Activated T-cell treated with anti-CD3 and anti-CD28 coated beads for 1 hour (primary cell): ENCODE measurements at regions not wholly inside any gene's neighbourhood (a gene's known extent, or its start where the extent isn't known, plus 50 kb on each side); places are given as distances from the start of the nearest gene placed in this dataset.

Source experiments
- DNase-seq: peaks from one replicate; pipeline ENCODE4 v3.0.0-alpha.2; 2020; ENCODE audit warnings: low read depth

DNA sequence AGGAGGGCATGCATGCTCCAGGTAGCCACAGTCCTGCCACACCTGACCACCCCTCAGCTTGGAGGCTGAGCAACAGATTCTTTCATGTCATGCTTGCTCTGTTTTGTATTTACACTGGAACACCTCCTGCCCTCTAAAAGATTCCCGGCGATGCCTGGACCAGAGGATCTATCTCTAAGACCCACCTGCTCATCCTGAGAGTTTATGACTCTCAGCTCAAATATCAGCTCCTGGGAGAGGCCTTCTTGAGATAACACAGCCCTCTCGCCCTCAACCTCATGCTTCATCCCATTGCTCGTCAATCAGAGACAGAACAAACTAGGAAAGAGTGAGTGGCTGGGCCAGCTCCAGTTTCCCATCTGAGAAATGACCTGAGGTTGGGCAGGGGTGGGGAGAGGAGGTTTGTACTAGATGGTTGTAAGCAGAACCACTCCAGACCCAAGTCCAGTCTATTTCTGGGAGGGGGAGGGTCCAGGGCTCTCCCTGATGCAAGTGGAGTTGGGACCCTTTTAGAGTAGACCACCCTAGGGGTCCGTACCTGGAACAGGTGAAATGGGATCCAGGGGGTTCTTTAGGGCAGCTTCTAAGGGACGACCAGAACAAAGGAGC is 524.5 kb downstream of the MATN1 start:
- no peak for DNase-seq

DNA sequence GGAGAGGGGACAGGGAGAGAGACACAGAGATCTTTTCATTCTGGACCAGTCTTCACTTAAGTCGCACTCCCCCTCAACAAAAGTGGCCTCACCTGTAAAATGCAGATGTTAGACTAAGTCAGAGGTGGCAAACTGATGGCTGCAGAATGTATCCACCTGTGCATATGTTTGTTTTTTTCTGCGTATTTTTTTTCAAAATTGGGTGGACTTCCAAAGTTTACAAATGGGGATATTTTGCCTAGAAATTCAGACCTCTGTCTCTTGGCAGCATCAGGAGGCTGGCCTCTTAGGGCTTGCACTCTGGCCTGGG is 525.0 kb downstream of the MATN1 start:
- no peak for DNase-seq

DNA sequence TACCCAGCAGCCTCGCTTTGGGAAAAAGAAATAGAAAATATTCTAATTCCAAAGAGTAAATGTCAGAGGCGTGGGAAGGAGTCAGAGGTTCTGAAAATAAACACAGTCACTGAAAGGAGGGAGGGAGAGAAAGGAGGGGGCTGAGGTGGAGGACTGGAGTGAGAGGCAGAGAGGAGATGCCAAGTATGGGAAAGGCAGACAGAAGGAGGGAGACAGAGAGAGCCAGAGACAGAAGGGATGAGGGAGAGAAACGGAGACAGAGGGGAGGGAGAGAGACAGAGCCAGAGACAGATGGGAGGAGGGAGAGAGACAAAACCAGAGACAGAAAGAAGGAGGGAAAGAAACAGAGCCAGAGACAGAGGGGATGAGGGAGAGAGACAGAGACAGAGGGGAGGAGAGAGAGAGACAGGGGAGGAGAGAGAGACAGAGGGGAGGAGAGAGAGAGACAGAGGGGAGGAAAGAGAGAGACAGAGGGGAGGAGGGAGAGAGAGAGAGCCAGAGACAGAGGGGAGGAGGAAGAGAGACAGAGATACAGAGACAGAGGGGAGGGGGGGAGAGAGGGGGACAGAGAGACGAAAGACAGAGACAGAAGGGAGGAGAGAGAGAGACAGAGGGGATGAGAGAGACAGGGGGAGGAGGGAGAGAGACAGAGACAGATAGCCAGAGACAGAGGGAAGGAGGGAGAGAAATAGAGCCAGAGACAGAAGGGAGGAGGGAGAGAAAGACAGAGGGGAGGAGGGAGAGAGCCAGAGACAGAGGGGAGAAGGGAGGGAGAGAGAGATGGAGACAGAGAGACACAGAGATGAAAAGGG is 525.5 kb downstream of the MATN1 start:
- no peak for DNase-seq

DNA sequence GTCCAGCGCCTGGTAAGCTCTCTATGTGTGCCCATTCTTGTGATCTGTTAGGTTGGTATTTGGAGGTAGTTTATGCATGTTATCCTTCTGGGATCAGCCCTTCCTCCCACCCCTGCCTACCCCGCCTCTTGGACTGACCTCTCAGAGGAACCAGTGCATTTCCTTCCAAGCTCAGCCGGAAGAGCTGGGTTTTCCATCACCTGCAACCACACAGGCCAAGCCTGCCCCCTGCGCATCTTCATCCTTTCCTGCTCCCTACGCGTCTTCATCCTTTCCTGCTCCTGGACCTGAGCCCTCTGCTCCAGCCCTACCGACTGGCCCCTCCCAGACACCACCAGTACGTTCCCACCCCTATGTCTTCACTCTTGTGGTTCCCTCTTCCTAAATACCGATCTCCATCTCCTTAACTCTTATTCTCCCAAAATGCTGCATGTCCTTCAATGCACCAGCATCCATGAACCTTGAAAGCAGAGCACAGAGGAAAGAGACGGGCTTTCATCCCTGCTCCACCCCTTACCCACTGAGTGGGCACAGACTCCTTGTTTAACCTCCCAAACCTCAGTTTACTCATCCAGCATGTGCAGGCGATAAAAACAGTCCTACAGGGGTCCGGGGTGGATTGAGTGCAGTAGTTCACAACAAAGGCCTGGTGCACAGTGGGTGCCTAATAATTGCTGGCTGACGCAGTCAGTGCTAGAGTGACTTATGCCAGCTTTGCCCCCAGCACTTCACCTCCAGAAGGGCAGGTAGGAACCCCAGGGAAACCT is 526.3 kb downstream of the MATN1 start:
- no peak for DNase-seq

DNA sequence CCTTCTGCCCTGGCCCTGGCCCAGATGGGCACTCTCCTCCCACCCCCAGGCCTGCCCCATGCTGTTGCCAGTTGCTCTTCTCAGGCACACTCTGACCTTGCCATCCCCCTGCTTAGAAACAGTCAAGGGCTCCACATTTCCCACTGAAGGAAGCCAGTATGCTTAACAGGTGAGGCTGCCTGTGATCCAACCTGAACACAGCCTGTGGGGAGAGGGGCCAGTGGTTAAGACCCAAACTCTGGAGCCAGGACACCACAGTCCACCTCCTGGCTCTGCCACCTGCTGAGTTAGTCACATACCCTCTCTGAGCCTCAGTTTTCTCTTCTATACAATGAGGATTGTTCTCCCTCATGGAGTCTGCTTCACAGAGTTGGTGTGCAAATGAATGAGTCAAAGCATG is 526.9 kb downstream of the MATN1 start:
- DNase-seq = no peak

DNA sequence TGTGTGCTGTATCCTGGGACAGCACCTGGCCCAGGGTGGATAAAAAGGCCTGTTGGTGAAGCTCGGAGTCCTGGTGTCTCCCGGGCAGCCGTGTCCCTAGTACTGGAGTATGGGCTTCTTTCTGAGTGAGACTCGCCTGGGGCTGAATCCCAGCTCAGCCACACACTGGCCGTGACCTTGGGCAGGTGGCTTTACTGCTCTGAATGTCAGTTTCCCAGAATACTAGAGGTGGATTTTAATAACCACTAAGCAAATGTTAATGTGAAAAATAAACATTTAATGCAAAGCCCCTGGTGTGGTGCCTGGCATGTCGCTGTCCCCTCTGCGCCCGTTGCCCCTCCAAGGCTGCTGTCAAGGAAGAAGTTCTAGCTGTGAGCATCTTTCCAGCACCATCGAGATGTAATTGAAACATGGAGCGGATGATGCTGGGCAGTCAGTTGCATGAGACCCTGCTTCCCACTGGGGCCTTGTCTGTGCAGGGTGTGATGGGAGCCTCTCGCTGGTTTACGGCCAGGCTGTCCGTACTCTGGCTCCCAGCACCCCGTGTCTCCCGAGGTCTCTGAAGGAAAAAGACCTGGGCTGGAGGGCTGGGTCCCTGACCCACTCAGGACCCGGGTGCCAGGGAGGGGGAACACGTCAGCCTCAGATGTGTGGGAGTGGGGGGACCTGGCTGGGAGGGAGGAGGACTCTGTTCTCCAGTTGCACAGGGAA is 527.8 kb downstream of the MATN1 start:
- DNase-seq = no peak

DNA sequence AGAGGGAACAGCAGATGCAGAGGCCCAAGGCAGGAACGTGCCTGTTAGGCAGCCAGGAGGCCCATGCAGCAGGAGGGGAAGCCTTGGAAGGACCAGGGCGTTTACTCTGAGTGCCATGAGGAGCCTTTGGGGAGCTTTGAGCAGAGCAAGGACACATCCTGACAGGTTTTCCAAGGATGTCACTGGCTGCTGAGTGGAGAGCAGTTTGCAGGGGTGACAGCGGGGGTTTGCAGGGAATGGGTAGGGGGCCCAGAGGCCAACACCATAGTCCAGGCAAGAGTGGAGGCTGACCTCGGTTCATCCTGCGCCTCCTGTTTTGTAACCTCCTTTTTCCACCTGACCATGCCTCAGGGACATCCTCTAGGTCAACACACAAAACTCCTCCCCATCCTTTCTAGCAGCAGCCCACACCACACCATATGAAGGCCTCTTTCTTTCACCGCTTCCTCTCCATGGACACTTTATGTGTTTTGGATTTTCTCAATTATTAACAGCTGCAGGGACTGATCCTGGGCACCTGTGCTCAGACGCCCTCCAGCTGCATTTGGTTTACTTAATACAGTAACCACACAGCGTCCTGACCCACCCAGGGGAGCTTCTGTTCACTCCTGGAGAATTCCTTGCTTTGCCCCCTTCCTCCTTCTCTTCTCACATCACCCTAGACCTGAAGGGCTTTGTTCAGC is 528.5 kb downstream of the MATN1 start:
- no peak for DNase-seq

DNA sequence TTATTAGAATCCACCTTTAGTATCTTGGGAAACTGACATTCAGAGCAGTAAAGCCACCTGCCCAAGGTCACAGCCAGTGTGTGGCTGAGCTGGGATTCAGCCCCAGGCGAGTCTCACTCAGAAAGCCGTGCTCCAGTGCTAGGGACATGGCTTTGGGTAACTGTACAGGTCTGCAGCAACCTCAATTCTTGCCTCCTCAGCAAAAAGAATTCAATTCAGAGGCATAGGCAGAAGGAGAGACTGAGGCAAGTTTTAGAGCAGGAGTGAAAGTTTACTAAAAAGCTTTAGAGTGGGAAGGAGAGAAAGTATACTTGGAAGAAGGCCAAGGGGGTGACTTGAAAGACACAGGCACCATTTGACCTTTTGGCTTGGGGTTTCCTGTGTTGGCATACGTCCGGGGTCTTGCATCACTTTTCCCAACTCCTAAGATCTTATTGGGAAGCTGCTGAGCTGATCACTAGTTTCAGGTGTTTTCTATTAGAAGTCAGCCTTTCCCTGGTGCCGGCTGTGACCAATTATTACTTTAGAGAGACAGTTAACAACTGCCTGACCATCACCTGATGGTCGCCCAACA is 529.3 kb downstream of the MATN1 start:
- DNase-seq = no peak

DNA sequence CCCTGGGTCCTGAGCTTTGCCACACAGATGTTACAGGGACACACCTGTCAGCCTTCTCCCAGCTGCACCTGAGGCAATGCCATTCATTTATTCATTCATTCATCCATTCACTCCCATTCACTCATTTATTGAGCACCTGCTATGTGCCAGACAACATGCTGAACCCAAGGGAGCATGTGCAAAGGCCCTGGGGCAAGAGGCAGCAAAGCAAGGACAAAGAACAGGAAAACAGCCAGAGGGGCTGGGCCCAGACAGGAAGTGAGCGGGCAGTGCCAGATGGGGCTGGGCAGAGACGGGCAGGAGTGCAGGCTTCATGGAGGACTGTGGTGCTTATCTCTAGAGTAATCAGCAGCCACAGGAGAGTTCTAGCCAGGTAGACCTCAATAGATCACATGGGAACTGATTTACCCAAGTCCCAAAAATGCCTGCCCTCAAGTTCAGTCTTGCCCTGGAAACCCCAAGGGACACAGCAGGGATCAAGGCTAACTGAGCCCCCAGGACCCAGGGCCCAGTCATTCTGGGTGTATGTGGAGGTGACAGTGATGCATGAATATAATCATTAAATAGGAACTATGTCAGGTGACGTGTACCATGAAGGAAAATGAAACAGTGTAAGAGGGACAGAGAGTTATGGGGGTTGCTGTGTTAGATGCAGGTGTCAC is 530.3 kb downstream of the MATN1 start:
- no peak for DNase-seq

DNA sequence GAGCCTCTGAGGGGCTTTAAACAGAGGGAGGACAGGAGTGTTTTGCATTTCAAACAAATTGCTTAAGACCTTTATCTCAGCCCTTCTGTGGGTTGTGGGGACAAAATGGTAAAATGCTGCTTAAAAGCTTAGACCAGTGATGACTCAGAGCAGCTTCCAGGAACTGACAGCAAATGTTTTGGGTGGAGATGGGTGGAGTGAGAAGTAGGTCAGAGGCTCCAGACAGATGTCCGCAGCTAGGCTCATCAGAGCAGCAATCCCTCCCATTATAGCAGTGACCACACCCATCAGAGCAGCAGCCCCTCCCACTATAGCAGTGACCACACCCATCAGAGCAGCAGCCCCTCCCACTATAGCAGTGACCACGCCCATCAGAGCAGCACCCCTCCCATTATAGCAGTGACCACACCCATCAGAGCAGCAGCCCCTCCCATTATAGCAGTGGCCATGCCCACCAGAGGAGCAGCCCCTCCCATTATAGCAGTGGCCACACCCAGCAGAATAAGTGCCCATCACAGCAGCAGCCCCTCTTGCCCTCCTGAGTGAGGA is 532.2 kb downstream of the MATN1 start:
- no peak for DNase-seq

DNA sequence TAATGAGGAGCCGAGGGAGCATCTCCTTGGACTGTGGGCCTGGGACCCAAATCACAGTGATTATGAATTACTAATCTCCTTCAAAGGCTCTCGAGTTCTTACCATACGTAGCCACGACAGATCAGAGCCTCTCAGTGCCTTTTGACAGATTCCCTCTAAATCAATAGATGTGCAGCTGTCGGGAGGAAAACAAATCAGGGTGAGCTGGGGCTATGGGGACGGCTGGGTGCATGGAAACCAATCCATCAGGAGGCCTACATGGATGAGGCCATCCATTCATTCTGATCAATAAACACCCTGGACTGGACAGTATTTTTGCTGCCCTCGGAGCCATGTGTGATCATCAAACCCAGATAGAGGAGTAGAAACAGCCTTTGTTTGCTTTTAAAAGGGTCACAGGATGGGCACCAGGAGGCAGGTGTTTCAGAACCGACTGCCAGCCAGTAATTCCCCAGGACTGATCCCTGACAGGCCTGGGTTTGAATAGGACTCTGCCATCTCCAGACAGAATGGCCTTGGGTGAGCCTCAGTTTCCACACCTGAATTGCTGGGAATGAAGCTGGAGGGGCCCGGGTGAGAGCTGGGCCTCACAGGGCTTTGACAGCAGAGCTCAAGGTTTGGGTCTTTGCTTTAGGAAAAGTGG is 532.8 kb downstream of the MATN1 start:
- no peak for DNase-seq

DNA sequence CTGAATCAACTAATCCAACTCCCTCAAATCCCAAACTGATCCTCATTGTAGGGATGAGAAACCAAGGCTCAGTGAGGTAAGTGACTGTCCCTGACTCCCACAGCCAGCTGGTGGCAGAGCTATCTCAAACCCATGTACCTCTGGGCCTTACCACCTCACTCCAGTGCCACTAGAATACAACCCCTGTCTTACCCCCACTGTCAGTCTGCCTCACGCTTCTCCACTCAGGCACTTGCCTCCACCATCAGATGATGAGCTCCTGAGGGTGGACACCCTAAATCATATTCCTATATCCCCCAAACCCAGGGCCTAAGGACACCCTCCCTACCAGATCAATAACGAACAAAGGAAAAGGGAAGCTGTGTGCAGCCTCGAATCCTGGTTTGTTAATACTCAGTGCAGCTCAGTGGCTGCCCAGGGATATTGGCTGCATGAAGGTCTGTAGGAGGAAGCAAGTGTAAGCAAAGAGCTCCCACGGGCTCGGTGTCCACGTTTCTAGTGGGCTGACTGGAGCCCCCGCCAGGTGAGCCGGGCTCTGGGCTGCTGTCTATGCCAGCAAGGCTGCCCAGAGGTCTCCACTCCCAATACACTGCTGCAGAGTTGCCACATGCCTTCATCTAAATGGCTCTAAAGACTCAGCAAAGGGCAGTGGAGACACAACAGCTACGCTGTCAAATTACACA is 533.4 kb downstream of the MATN1 start:
- no peak for DNase-seq

DNA sequence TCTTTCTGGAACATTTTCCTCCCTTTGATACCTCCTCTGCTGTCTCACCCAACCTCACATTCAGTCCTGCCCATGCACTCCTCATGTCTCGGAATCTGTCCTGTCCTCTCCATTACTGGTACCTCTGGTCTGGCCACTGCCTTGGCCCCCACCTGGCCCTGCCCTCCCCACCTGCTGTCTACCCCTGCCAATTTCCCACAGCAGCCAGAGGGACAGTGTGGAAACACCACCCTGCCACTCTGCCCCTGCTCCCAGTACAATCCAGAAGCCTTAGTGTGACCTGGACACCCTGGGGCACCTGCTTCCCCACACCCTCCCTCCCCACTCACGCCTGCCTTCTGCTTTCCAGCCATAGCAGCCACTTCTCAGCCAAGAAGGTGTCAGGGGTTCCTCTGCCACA is 534.4 kb downstream of the MATN1 start:
- DNase-seq = no peak

DNA sequence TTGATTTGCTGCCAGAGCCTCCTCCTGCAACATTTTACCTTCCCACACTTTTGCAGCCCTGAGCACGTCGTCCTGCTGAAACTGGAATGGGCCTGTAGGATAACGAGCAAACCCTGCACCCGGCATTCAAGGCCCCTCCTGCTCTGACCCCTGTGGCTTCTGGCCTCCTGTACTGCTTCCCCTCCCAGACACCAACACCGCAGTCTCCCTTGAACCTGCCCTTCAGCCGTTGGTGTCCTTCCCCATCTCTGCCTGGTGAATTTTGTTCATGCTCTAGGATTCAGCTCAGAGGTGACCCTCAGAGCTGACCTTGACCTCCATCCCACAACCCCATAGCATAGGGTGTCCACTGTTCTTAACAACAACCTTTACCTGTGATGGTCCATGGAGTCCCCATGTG is 535.1 kb downstream of the MATN1 start:
- DNase-seq = no peak

DNA sequence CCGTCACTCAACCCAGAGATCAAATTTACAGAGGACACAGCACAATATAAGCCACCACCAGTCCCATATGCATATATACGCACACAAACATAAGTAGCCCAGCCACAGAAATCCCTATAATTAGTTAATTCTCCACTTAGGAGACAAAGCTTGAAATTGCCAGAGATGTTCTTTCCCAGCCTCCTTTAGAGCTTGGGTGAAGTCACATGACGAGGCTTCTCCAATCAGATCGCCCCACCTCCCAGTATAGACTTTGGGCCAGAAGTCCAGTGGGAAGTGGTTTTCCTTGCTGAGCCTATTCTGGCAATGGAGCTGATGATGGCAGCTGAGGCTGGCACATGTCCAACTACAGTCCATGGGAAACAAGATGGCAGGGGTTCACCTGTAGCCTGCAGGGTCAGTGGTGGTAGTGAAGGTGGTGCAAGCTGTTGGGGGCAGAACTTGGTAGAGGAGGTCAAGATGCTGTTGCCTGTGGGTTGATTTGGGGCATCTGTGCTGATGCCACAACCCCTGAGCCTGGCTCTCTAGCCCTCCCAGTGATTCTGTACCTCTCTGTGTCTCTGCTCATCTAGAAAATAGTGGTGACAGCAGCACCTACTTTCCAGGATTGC is 535.9 kb downstream of the MATN1 start:
- no peak for DNase-seq

DNA sequence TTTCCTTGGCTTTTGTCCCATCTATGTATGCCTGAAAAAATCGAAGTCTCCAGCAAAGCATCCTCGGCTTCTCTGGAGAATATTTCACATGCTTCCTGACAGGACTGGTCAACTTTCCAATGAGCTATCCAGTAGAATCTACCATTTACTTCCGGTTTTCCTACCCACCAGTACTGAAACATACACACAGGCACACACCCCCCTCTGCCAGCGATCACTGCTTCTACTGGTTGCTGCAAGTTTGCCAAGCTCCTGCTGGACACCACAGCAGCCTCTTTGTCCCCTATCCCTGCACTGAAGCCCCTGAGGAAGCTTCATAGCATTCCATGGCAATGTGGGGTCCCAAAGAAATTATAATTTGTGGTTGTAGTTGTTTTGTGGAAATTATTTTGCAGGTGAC is 536.8 kb downstream of the MATN1 start:
- DNase-seq = no peak

DNA sequence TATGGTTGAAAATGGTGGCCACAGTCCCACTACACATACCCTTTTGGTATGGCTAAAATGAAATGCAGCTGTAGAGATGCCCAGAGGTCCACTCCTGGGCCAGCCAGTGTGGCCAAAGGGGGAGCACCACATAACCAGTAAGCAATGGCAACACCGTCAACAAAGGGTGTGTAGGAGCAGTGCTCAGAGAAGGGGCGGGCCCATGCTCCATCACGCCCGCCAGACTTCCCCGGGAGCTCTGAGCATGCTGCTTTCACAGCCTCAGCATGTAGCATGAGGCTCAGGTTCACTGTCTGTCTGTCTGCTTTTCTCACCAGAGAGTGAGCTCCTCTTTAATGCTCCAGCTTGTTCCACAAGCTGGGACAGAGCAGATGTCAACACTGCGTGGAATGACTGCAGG is 537.6 kb downstream of the MATN1 start:
- no peak for DNase-seq

DNA sequence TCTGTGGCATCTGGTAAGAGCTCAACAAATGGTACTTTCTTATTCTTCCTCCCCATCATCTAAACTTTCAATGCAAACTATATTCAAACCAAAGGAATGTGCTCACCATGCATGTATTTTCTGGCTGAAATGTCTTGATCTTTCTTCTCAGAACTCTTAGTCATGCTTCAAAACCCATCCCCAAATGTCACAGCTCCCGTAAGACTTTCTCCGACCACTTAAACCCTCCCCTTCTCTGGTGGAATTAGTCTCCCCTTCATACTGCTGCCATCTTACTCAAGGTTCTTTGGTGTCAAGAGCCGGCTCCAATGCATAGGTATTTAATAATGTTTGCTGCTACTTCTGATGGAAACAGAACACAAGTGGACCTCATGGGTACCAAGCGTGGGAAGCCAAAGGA is 538.1 kb downstream of the MATN1 start:
- no peak for DNase-seq

DNA sequence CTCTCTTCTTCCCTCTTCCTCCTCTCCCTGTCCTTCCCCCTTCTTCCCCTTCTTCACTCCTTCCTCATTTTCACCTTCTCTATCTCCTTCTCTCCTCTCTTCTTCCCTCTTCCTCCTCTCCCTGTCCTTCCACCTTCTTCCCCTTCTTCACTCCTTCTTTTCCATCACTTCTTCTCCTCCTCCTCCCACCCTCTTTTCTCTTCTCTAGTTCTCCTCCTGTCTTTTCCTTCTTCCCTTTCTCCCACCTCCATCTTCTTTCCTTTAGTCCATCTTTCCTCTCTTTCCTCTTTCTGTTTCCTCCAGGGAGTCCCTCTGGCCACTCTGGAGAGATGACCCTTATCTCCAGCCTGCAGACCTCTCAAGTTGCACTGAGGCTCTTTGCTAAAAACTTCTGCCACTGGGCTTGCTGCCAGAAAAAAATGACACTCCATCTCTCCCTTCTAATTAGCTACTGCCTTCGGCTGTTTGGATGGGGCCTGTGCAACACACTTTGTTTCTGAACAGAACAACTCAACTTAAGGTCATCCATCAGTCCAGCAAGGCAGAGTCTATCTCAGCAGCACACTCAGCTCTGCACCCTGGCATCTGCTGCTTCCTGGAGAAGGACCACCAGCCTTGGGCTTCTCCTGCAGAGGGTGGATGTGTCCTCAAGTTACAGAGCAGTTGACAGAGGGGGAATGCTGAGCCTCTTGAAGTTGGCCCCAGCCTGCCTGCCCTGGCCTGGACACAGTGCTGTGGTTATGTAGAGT is 538.8 kb downstream of the MATN1 start:
- DNase-seq = no peak
